ENCODE measurements at regions not wholly inside any gene's neighbourhood (a gene's known extent, or its start where the extent isn't known, plus 50 kb on each side); places are given as distances from the start of the nearest gene placed in this dataset.

- DNase-seq = no peak
Measured at GRCh38 chr9:79976257-79977073, 404.7 kb downstream of the TLE4 start.

GRCh38 chr9:79975621-79976256 is 404.0 kb downstream of the TLE4 start:
- DNase-seq = peak in 19 of 56 donors; percentile 1 to 50 (median 13)

- no peak for DNase-seq
Measured at GRCh38 chr9:79974806-79975422, 403.1 kb downstream of the TLE4 start.

- DNase-seq = no peak
Measured at GRCh38 chr9:79973627-79974026, 401.9 kb downstream of the TLE4 start.

GRCh38 chr9:79970146-79970425 is 398.3 kb downstream of the TLE4 start:
- peak in 2 of 56 donors; percentile 4 to 6 for DNase-seq

- DNase-seq = no peak
Measured at GRCh38 chr9:79969393-79970145, 397.8 kb downstream of the TLE4 start.

GRCh38 chr9:79968533-79968932 is 396.8 kb downstream of the TLE4 start:
- no peak for DNase-seq

GRCh38 chr9:79962836-79963235 is 391.1 kb downstream of the TLE4 start:
- no peak for DNase-seq

- no peak for DNase-seq
Measured at GRCh38 chr9:79962150-79962549, 390.4 kb downstream of the TLE4 start.

- no peak for DNase-seq
Measured at GRCh38 chr9:79955300-79955699, 383.5 kb downstream of the TLE4 start.

- no peak for DNase-seq
Measured at GRCh38 chr9:79953908-79954307, 382.1 kb downstream of the TLE4 start.

GRCh38 chr9:79952401-79952800 is 380.6 kb downstream of the TLE4 start:
- no peak for DNase-seq

- DNase-seq = peak in 4 of 56 donors; percentile 1 to 7 (median 5)
Measured at GRCh38 chr9:79946712-79947111, 374.9 kb downstream of the TLE4 start.

- DNase-seq = no peak
Measured at GRCh38 chr9:79945495-79945894, 373.7 kb downstream of the TLE4 start.

- no peak for DNase-seq
Measured at GRCh38 chr9:79945016-79945415, 373.3 kb downstream of the TLE4 start.

GRCh38 chr9:79940919-79941318 is 369.2 kb downstream of the TLE4 start:
- no peak for DNase-seq

- peak in 7 of 56 donors; percentile 1 to 43 (median 10) for DNase-seq
Measured at GRCh38 chr9:79939819-79940218, 368.1 kb downstream of the TLE4 start.

GRCh38 chr9:79936336-79936735 is 364.6 kb downstream of the TLE4 start:
- no peak for DNase-seq

- no peak for DNase-seq
Measured at GRCh38 chr9:79929285-79929684, 357.5 kb downstream of the TLE4 start.

- no peak for DNase-seq
Measured at GRCh38 chr9:79928661-79929223, 357.0 kb downstream of the TLE4 start.

- DNase-seq = no peak
Measured at GRCh38 chr9:79925326-79925725, 353.6 kb downstream of the TLE4 start.

GRCh38 chr9:79924836-79925235 is 353.1 kb downstream of the TLE4 start:
- DNase-seq = no peak

Data from amygdala (tissue), 56 donors.